BJ (cell line): ENCODE measurements at regions not wholly inside any gene's neighbourhood (a gene's known extent, or its start where the extent isn't known, plus 50 kb on each side); places are given as distances from the start of the nearest gene placed in this dataset.

Source experiments
- CTCF ChIA-PET: fragments of 350-600 bp; formaldehyde crosslinking; extraction: SDS; loops from one replicate; lab custom pipeline; 2021; ENCODE audit warnings: antibody characterized with exemption, inconsistent platforms; lab: Yijun Ruan, JAX
- POLR2A ChIA-PET: fragments of 300-600 bp; sonication (Branson Sonifier 250); formaldehyde crosslinking; extraction: SDS; loops from one replicate; lab custom pipeline; 2021; ENCODE audit warnings: antibody characterized with exemption; lab: Charles Lee
- DNase-seq: peaks from one replicate; pipeline ENCODE4 v3.0.0-alpha.2; 2011; ENCODE audit warnings: low read depth
- H3K27me3 ChIP-seq: 2 replicates; pipeline ENCODE4 v1.6.0; 2011; ENCODE audit warnings: low read length; ENCODE audit not compliant: control insufficient read depth, insufficient read depth
- H3K36me3 ChIP-seq: 2 replicates; pipeline ENCODE4 v1.5.1; 2011; ENCODE audit warnings: low read length; ENCODE audit not compliant: control insufficient read depth, insufficient read depth
- H3K4me3 ChIP-seq: 2 replicates; pipeline ENCODE4 v1.5.1; 2011; ENCODE audit warnings: low read depth, mild to moderate bottlenecking, control low read depth, low read length
- CTCF ChIP-seq: IDR thresholded peaks from 2 replicates; pipeline ENCODE4 v1.5.1; 2011; ENCODE audit warnings: low read depth, mild to moderate bottlenecking, control low read depth, inconsistent platforms, low read length, moderate library complexity; ENCODE audit not compliant: insufficient read depth

GRCh38 chr6:150683320-150683719, 83.6 kb downstream of the PLEKHG1 start:
- DNase-seq = no peak
- POLR2A ChIA-PET = no interaction called here
- CTCF ChIA-PET = no interaction called here
- Histone ChIP-seq H3K27me3 (no peaks in the 10 kb centered on the region), H3K4me3 (no peak overlapping the region), H3K36me3 (no peaks in the 10 kb centered on the region)
- no peak for TF ChIP-seq CTCF

DNA sequence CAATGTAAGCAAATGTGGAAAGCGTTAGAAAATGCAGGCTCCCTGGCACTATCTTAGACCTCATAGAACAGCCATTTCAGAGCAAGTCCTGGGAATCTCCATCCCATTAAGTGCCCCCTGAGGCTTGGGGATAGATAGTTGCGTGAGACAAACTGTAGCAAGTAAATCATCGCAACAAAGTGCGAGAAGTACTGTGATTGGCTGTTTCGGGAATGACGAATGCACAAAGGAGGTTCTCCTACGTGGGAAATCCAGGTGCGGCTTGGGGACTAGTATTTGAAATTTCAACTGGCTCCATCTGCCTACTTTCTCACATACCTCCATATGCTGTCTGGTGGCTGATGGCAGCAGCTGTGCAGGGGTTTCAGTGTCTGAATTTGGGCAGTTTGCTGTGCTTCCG, 84.5 kb downstream of the PLEKHG1 start:
- POLR2A ChIA-PET = no interaction called here
- TF ChIP-seq CTCF = no peak
- Histone ChIP-seq H3K4me3 (no peak overlapping the region), H3K36me3 (no peaks in the 10 kb centered on the region), H3K27me3 (no peaks in the 10 kb centered on the region)
- CTCF ChIA-PET = no interaction called here
- no peak for DNase-seq

- CTCF ChIA-PET = interaction anchor here (1.2 kb wide), 1 partner anchor 11 kb away, joined by 4 read pairs; no protein-coding TSS in a partner anchor
- TF ChIP-seq CTCF = no peak
- no peaks in the 10 kb centered on the region for H3K36me3 ChIP-seq
- no peak for DNase-seq
- no peaks in the 10 kb centered on the region for H3K27me3 ChIP-seq
- POLR2A ChIA-PET = no interaction called here
- no peak overlapping the region for H3K4me3 ChIP-seq
Observed at GRCh38 chr6:150684714-150685459, 85.2 kb downstream of the PLEKHG1 start.

DNA sequence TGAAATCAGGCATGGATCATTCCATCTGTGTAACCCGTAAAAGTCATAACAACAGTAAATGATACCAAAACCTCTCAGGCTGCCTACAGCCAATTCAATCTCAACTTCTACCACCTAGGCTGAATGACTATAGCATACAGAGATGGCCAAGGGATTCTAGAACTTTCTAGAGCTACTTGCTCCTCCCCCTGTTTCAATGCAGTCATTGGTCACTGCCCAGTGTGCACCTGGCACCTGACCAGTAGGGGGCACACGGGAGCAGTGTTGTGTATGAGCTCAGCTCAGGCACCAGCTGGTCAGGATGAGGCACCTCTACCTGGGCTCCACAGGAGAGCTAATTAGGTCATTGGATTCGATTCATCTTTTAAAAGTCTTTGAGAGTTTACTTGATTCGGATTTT, 86.2 kb downstream of the PLEKHG1 start:
- CTCF ChIA-PET = interaction anchor here (0.7 to 1.5 kb wide), 5 partner anchors 10 to 129 kb away, joined by 3 to 6 read pairs (median 3); no protein-coding TSS in a partner anchor
- no peak for DNase-seq
- POLR2A ChIA-PET = no interaction called here

More for the DNA sequence above, 86.2 kb downstream of the PLEKHG1 start:
- peak; percentile 55 for TF ChIP-seq CTCF
- Histone ChIP-seq H3K36me3 (no peaks in the 10 kb centered on the region), H3K27me3 (no peaks in the 10 kb centered on the region), H3K4me3 (no peak overlapping the region)
